NCI-H345 (cell line): ENCODE measurements at regions not wholly inside any gene's neighbourhood (a gene's known extent, or its start where the extent isn't known, plus 50 kb on each side); places are given as distances from the start of the nearest gene placed in this dataset.
A peak's percentile ranks its signal among the peaks of the same experiment; 100 is the strongest.
"Not testable (repeated sequence)": the region's sequence is repeated elsewhere in the genome, so short reads cannot be mapped to it uniquely, and the experiment has no call there.

ENCODE experiments used
- DNase-seq: peaks from one replicate; lab custom pipeline; 2025; lab: John Stamatoyannopoulos, UW

- DNase-seq = no peak
Measured at GRCh38 chr14:53668897-53669296, 287.7 kb downstream of the BMP4 start.

- DNase-seq = no peak
Measured at GRCh38 chr14:53663709-53664108, 292.9 kb downstream of the BMP4 start.

GRCh38 chr14:53655080-53655785 is 301.4 kb downstream of the BMP4 start:
- DNase-seq = no peak

GRCh38 chr14:53652068-53652467 is 304.6 kb downstream of the BMP4 start:
- DNase-seq = no peak

GRCh38 chr14:53651096-53651740 is 305.4 kb downstream of the BMP4 start:
- no peak for DNase-seq

- DNase-seq = no peak
Measured at GRCh38 chr14:53646925-53647324, 309.7 kb downstream of the BMP4 start.

- DNase-seq = no peak
Measured at GRCh38 chr14:53640695-53641094, 315.9 kb downstream of the BMP4 start.

- no peak for DNase-seq
Measured at GRCh38 chr14:53638966-53639365, 317.7 kb downstream of the BMP4 start.

- DNase-seq = no peak
Measured at GRCh38 chr14:53634793-53635192, 321.8 kb downstream of the BMP4 start.

GRCh38 chr14:53630336-53630735 is 326.3 kb downstream of the BMP4 start:
- DNase-seq = peak; percentile 78

GRCh38 chr14:53628732-53629430 is 327.7 kb downstream of the BMP4 start:
- DNase-seq = no peak

- no peak for DNase-seq
Measured at GRCh38 chr14:53628261-53628660, 328.4 kb downstream of the BMP4 start.

- no peak for DNase-seq
Measured at GRCh38 chr14:53626761-53627160, 329.9 kb downstream of the BMP4 start.

- DNase-seq = no peak
Measured at GRCh38 chr14:53622447-53622846, 334.2 kb downstream of the BMP4 start.

GRCh38 chr14:53621921-53622320 is 334.7 kb downstream of the BMP4 start:
- DNase-seq = no peak

- no peak for DNase-seq
Measured at GRCh38 chr14:53621433-53621832, 335.2 kb downstream of the BMP4 start.

- no peak for DNase-seq
Measured at GRCh38 chr14:53620890-53621289, 335.7 kb downstream of the BMP4 start.

GRCh38 chr14:53620317-53620716 is 336.3 kb downstream of the BMP4 start:
- no peak for DNase-seq

- DNase-seq = no peak
Measured at GRCh38 chr14:53619691-53620231, 336.9 kb downstream of the BMP4 start.

GRCh38 chr14:53616536-53616935 is 340.1 kb downstream of the BMP4 start:
- not testable (repeated sequence) for DNase-seq

GRCh38 chr14:53615252-53615651 is 341.4 kb downstream of the BMP4 start:
- DNase-seq = no peak

- DNase-seq = peak; percentile 91
Measured at GRCh38 chr14:53613404-53614253, 343.0 kb downstream of the BMP4 start.
